AG09309 (cell line): ENCODE measurements at regions not wholly inside any gene's neighbourhood (a gene's known extent, or its start where the extent isn't known, plus 50 kb on each side); places are given as distances from the start of the nearest gene placed in this dataset.

Experiments used
- DNase-seq: peaks from one replicate; pipeline ENCODE4 v3.0.0-alpha.2; 2010; ENCODE audit warnings: low read depth
- H3K4me3 ChIP-seq: 2 replicates; pipeline ENCODE4 v1.5.1; 2011; ENCODE audit warnings: mild to moderate bottlenecking, low read depth, low read length, moderate library complexity; ENCODE audit not compliant: control insufficient read depth
- TF ChIP-seq, protein P1 (sequence below): IDR thresholded peaks from 2 replicates; pipeline ENCODE4 v1.5.1; 2011; ENCODE audit warnings: mild to moderate bottlenecking, low read depth, low read length, inconsistent platforms; ENCODE audit not compliant: insufficient read depth, control insufficient read depth; ENCODE audit errors: missing control alignments

DNA sequence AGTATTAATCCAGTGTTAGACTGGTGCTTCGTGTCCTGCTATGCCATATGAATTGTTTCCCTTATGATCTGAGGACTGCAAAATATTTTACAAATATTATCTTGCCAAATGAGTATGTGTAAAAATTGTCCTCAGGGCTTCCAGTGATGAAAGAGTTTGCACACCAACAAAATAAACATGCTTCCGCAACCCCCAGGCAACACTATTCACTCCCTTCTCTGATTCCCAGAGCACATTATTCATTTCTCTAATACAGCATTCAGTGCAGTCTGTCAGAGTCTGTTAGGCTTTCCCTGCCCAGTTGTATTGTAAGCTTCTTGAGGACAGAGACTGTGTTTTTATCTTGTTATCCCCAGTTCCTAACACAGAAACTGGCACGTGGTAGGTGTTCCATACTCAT lies 409.9 kb upstream of the C1orf87 start:
- no peak for DNase-seq
- no peak overlapping the region for H3K4me3 ChIP-seq
- TF ChIP-seq, protein P1, sequence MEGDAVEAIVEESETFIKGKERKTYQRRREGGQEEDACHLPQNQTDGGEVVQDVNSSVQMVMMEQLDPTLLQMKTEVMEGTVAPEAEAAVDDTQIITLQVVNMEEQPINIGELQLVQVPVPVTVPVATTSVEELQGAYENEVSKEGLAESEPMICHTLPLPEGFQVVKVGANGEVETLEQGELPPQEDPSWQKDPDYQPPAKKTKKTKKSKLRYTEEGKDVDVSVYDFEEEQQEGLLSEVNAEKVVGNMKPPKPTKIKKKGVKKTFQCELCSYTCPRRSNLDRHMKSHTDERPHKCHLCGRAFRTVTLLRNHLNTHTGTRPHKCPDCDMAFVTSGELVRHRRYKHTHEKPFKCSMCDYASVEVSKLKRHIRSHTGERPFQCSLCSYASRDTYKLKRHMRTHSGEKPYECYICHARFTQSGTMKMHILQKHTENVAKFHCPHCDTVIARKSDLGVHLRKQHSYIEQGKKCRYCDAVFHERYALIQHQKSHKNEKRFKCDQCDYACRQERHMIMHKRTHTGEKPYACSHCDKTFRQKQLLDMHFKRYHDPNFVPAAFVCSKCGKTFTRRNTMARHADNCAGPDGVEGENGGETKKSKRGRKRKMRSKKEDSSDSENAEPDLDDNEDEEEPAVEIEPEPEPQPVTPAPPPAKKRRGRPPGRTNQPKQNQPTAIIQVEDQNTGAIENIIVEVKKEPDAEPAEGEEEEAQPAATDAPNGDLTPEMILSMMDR, result no peak

DNA sequence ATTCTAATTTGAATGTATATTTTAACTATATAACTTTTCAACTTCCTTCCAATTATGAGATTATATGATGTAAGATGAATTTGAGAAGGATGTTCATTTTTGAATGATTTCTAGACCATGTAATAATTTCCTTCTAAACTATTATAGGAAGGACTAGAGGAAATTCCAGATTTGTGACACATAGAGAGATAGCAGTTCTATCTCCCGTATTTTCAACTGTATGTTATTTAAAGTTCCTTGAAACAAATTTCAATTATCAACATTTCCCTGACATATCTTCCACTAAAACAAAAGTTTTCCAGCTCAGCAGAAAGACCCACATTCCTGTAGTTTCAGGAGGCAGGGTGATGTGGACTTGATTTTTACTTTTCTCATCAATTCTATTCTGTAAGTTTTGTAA lies 396.7 kb upstream of the C1orf87 start:
- DNase-seq, result no peak
- TF ChIP-seq, protein P1, result no peak
- H3K4me3 ChIP-seq, result no peak overlapping the region

DNA sequence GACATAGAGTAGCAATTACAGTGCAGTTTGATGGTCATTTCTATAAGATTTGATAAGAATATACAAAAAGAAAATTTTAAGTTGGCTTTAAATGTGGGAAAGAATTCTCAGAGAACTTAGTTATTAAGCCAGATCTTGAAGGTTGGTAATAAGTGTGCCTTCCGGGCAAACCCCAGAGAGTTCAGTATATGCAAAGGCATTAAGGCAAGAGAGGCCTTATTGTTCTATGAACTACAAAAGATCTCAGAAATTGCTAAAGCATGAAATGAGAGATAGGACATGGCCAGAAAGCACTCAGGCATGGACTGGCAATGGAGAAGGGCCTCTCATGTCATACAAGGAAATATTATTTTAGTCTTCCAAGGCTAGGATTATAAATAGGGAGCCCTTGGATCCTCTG lies 390.2 kb upstream of the C1orf87 start:
- TF ChIP-seq, protein P1, result no peak
- no peak overlapping the region for H3K4me3 ChIP-seq
- DNase-seq, result no peak

DNA sequence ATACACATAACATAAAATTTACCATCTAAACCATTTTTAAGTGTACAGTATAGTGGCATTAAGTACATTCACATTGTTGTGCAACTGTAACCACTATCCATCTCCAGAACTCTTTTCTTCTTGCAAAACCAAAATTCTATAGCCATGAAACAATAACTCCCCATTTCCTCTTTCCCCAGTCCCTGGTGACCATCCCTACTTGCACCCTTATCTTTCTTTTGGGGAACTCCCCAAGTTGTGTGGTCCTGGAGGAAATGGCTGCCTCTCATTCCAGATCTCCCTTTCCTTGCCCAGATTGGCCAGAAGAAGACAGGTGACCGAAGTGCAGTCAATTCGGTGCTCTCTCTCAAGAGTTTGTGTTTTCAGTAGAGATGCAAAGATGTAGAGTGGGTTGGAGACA lies 389.6 kb upstream of the C1orf87 start:
- no peak for DNase-seq
- H3K4me3 ChIP-seq, result no peak overlapping the region
- TF ChIP-seq, protein P1, result no peak

DNA sequence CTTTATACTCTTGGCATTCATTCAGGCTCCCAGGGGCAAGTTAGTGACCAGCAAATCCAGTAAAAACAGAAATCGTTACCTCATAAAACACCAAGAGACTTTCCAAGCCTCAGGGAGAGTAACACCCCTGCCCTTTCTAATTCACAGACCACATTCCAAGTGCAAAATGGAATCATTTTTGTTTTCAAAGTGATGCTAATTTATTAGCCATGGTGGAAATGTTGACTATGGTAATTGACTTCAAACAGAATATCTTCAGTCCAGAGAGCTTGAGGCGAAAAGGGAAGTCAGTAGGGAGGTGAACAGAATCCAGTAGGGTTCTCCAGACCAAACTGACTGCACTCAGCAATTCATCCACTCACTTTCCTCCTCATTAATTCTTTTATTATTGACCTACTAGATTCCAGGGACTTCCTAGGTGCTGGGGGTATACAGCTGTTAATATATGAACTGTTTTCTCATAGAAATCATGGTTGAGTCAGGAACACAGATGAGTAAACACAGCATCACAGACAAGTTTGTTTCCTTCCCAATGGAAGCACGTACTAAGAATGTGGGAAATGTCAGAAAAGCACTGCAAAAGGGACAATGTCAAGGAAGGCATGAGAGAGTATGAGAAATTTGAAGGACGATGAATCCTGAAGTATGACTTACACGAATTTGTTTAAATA lies 388.5 kb upstream of the C1orf87 start:
- H3K4me3 ChIP-seq, result no peak overlapping the region
- TF ChIP-seq, protein P1, result no peak
- DNase-seq, result no peak

DNA sequence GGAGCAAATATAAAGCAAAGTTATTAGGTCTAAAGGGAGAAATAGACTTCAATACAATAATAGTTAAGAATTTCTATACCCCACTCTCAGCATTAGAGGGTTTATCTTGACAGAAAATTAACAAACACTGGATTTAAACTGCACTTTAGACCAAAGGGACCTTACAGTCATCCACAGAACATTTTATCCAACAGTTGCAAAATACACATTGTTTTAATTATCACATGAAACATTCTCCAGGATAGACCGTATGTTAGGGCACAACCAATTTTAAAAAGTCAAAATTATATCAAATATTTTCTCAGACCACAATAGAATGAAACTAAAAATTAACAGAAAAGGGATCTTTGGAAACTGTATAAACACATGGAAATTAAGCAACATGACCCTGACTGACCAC lies 384.5 kb upstream of the C1orf87 start:
- H3K4me3 ChIP-seq, result no peak overlapping the region
- TF ChIP-seq, protein P1, result no peak
- no peak for DNase-seq
